H9 (cell line): ENCODE measurements at regions not wholly inside any gene's neighbourhood (a gene's known extent, or its start where the extent isn't known, plus 50 kb on each side); places are given as distances from the start of the nearest gene placed in this dataset.

Experiments used
- DNase-seq: peaks from one replicate; pipeline ENCODE4 v3.0.0-alpha.2; 2017
- H2AFZ ChIP-seq: one replicate; pipeline ENCODE4 v1.6.1; 2013; ENCODE audit warnings: mild to moderate bottlenecking, low read length, control low read depth, moderate library complexity
- H2AK5ac ChIP-seq: 2 replicates; pipeline ENCODE4 v1.6.1; 2013; ENCODE audit warnings: low read length, control low read depth, mixed read lengths; ENCODE audit not compliant: insufficient read length
- H2BK120ac ChIP-seq: one replicate; pipeline ENCODE4 v1.6.1; 2013; ENCODE audit warnings: low read depth, mild to moderate bottlenecking, low read length, control low read depth, inconsistent platforms; ENCODE audit not compliant: poor library complexity, severe bottlenecking
- H2BK12ac ChIP-seq: 2 replicates; pipeline ENCODE4 v1.6.1; 2013; ENCODE audit warnings: low read length, control low read depth, mixed read lengths, low read depth; ENCODE audit not compliant: insufficient read length
- H2BK15ac ChIP-seq: 2 replicates; pipeline ENCODE4 v1.6.1; 2013; ENCODE audit warnings: low read depth, low read length, control low read depth
- H2BK20ac ChIP-seq: one replicate; pipeline ENCODE4 v1.6.1; 2013; ENCODE audit warnings: low read depth, mild to moderate bottlenecking, low read length, control low read depth, inconsistent platforms; ENCODE audit not compliant: poor library complexity, severe bottlenecking
- H2BK5ac ChIP-seq: 2 replicates; pipeline ENCODE4 v1.6.1; 2013; ENCODE audit warnings: low read length, control low read depth, mixed read lengths; ENCODE audit not compliant: insufficient read length
- H3K14ac ChIP-seq: 2 replicates; pipeline ENCODE4 v1.6.1; 2013; ENCODE audit warnings: low read length, control low read depth; ENCODE audit not compliant: insufficient read depth
- H3K18ac ChIP-seq: 2 replicates; pipeline ENCODE4 v1.6.1; 2013; ENCODE audit warnings: low read depth, mild to moderate bottlenecking, mixed read lengths, low read length, control low read depth; ENCODE audit not compliant: insufficient read length
- H3K23ac ChIP-seq: 2 replicates; pipeline ENCODE4 v1.6.1; 2013; ENCODE audit warnings: low read length, control low read depth, mixed read lengths, low read depth; ENCODE audit not compliant: insufficient read length
- H3K23me2 ChIP-seq: 2 replicates; pipeline ENCODE4 v1.6.1; 2013; ENCODE audit warnings: low read depth, mild to moderate bottlenecking, mixed read lengths, low read length, control low read depth; ENCODE audit not compliant: insufficient read length, poor library complexity, severe bottlenecking
- H3K27ac ChIP-seq: 2 replicates; pipeline ENCODE4 v1.5.1; 2013; ENCODE audit warnings: low read length, control low read depth, mixed read lengths, low read depth; ENCODE audit not compliant: insufficient read length
- H3K27me3 ChIP-seq: 2 replicates; pipeline ENCODE4 v1.6.1; 2013; ENCODE audit warnings: low read length, control low read depth, inconsistent platforms; ENCODE audit not compliant: insufficient read depth
- H3K4ac ChIP-seq: 2 replicates; pipeline ENCODE4 v1.6.1; 2013; ENCODE audit warnings: low read depth, mild to moderate bottlenecking, control low read depth, inconsistent platforms, low read length, moderate library complexity
- H3K4me1 ChIP-seq: 2 replicates; pipeline ENCODE4 v1.6.1; 2013; ENCODE audit warnings: low read length, control low read depth, inconsistent platforms; ENCODE audit not compliant: insufficient read depth
- H3K4me2 ChIP-seq: 2 replicates; pipeline ENCODE4 v1.6.1; 2013; ENCODE audit warnings: low read length, control low read depth, mixed read lengths; ENCODE audit not compliant: insufficient read length, insufficient read depth
- H3K56ac ChIP-seq: 2 replicates; pipeline ENCODE4 v1.6.1; 2013; ENCODE audit warnings: low read depth, mild to moderate bottlenecking, mixed read lengths, low read length, control low read depth; ENCODE audit not compliant: insufficient read length
- H3K79me1 ChIP-seq: 2 replicates; pipeline ENCODE4 v1.6.1; 2013; ENCODE audit warnings: low read depth, mild to moderate bottlenecking, moderate library complexity, low read length, control low read depth, inconsistent platforms; ENCODE audit not compliant: insufficient read depth, poor library complexity, severe bottlenecking
- H3K79me2 ChIP-seq: 2 replicates; pipeline ENCODE4 v1.6.1; 2013; ENCODE audit warnings: low read length, control low read depth, inconsistent platforms; ENCODE audit not compliant: insufficient read depth
- H3K9ac ChIP-seq: 2 replicates; pipeline ENCODE4 v1.6.1; 2013; ENCODE audit warnings: low read length, control low read depth, mixed read lengths; ENCODE audit not compliant: insufficient read length; ENCODE audit errors: extremely low read depth
- H3K9me3 ChIP-seq: one replicate; pipeline ENCODE4 v1.6.1; 2013; ENCODE audit warnings: low read depth, low read length, inconsistent platforms; ENCODE audit not compliant: control insufficient read depth
- H3T11ph ChIP-seq: one replicate; pipeline ENCODE4 v1.6.1; 2013; ENCODE audit warnings: mild to moderate bottlenecking, low read length, control low read depth, inconsistent platforms
- H4K20me1 ChIP-seq: one replicate; pipeline ENCODE4 v1.6.1; 2013; ENCODE audit not compliant: control insufficient read depth, insufficient read length, insufficient read depth
- H4K5ac ChIP-seq: 2 replicates; pipeline ENCODE4 v1.6.1; 2013; ENCODE audit warnings: low read depth, mild to moderate bottlenecking, mixed read lengths, low read length, control low read depth; ENCODE audit not compliant: insufficient read length
- H4K8ac ChIP-seq: replicated peaks from 2 replicates; pipeline ENCODE4 v1.6.1; 2013; ENCODE audit warnings: low read length, control low read depth, mixed read lengths, low read depth; ENCODE audit not compliant: insufficient read length
- H4K91ac ChIP-seq: 2 replicates; pipeline ENCODE4 v1.6.1; 2013; ENCODE audit warnings: low read depth, mild to moderate bottlenecking, moderate library complexity, mixed read lengths, low read length, control low read depth; ENCODE audit not compliant: insufficient read length
- H3K27ac Mint-ChIP-seq, 3 experiments: 2 replicates in 2 of 3; 3 replicates in 1 of 3; pipeline ENCODE4 v1.8.0; 2020 to 2021; ENCODE audit warnings: mixed read lengths in 3 of 3, mild to moderate bottlenecking in 1 of 3, moderate library complexity in 1 of 3
- H3K27me3 Mint-ChIP-seq: 2 replicates; pipeline ENCODE4 v1.8.0; 2021; ENCODE audit warnings: low read depth, mild to moderate bottlenecking, moderate library complexity, mixed read lengths
- H3K36me3 Mint-ChIP-seq, 3 experiments: 2 replicates in 2 of 3; 3 replicates in 1 of 3; pipeline ENCODE4 v1.8.0; 2020 to 2021; ENCODE audit warnings: low read depth in 3 of 3, mixed read lengths in 3 of 3; ENCODE audit not compliant: insufficient read depth in 1 of 3
- H3K4me1 Mint-ChIP-seq, 2 experiments: 2 replicates each; pipeline ENCODE4 v1.8.0; 2020; ENCODE audit warnings: mixed read lengths in 2 of 2
- H3K4me3 Mint-ChIP-seq, 2 experiments: 2 replicates in 1 of 2; 3 replicates in 1 of 2; pipeline ENCODE4 v1.8.0; 2020 to 2021; ENCODE audit warnings: mild to moderate bottlenecking in 2 of 2, mixed read lengths in 2 of 2, moderate library complexity in 1 of 2
- H3K9me3 Mint-ChIP-seq, 2 experiments: 2 replicates in 1 of 2; 3 replicates in 1 of 2; pipeline ENCODE4 v1.8.0; 2020; ENCODE audit warnings: mild to moderate bottlenecking in 2 of 2, mixed read lengths in 2 of 2, moderate library complexity in 1 of 2
- CTCF ChIP-seq: fragments of 200-600 bp; sonication (generic); conservative IDR thresholded peaks from 3 replicates; pipeline ENCODE4 v1.8.0; 2021; ENCODE audit warnings: antibody characterized with exemption, mild to moderate bottlenecking
- WGBS: extraction: QIAGEN DNeasy Blood & Tissue Kit; methylation state at CpG from one replicate; pipeline ENCODE4 v1.1.7; 2013; ENCODE audit warnings: missing lambda C conversion rate, low lambda C conversion rate, mixed read lengths; ENCODE audit not compliant: insufficient read length; ENCODE audit errors: extremely low coverage; 5-methylcytosine and 5-hydroxymethylcytosine counted together

- Histone ChIP-seq H4K5ac (no peak overlapping the region), H3K23me2 (no peaks in the 10 kb centered on the region), H3K9ac (no peak overlapping the region), H3K9me3 (no peaks in the 10 kb centered on the region), H4K8ac (no peak overlapping the region), H3K4me1 (no peaks in the 10 kb centered on the region), H3K4me2 (no peak overlapping the region), H3K23ac (no peak overlapping the region), H2AFZ (no peak overlapping the region), H2BK12ac (no peak overlapping the region), H2AK5ac (no peak overlapping the region), H3K79me1 (no peaks in the 10 kb centered on the region), H3K14ac (no peak overlapping the region), H2BK15ac (no peak overlapping the region), H4K91ac (no peak overlapping the region), H3K27ac (no peak overlapping the region), H3K79me2 (no peaks in the 10 kb centered on the region), H3K27me3 (no peaks in the 10 kb centered on the region), H2BK120ac (no peak overlapping the region), H3K56ac (no peak overlapping the region), H4K20me1 (no peaks in the 10 kb centered on the region), H3K4ac (no peak overlapping the region), H2BK20ac (no peak overlapping the region), H3T11ph (no peak overlapping the region), H2BK5ac (no peak overlapping the region), H3K18ac (no peak overlapping the region)
- H3K9me3 Mint-ChIP-seq: peaks cover 0 to 2% of the 10 kb centered on the region in 2 experiments; a peak in 2 of 5 replicates
- H3K27me3 Mint-ChIP-seq: no peaks in the 10 kb centered on the region
- H3K36me3 Mint-ChIP-seq: no peaks in the 10 kb centered on the region
- no peak for DNase-seq
- H3K4me3 Mint-ChIP-seq: no peak overlapping the region
- no peak for TF ChIP-seq CTCF
- WGBS: no CpG with 5 or more reads among the region's 3 CpGs
- no peaks in the 10 kb centered on the region for H3K4me1 Mint-ChIP-seq
- H3K27ac Mint-ChIP-seq: no peak overlapping the region
Observed at GRCh38 chr6:147759093-147759492, 250.6 kb downstream of the SAMD5 start.
